Liver (tissue), 3 donors: ENCODE measurements at regions not wholly inside any gene's neighbourhood (a gene's known extent, or its start where the extent isn't known, plus 50 kb on each side); places are given as distances from the start of the nearest gene placed in this dataset.

Experiments
- CTCF ChIP-seq: fragments of 150-350 bp; IDR thresholded peaks from 2 replicates; pipeline ENCODE4 v1.5.1; 2017; ENCODE audit warnings: improper control_type of control experiment, low read depth, low read length; ENCODE audit not compliant: missing input control
- FOXA1 ChIP-seq: IDR thresholded peaks from 2 replicates; pipeline ENCODE4 v1.6.1; 2016; ENCODE audit warnings: antibody characterized with exemption
- GABPA ChIP-seq, 2 donors: IDR thresholded peaks in 1 of 2; conservative IDR thresholded peaks in 1 of 2; 2 replicates each; pipeline ENCODE4 v1.6.1; 2016; ENCODE audit warnings: antibody characterized with exemption in 2 of 2, mild to moderate bottlenecking in 1 of 2, moderate library complexity in 1 of 2
- HNF4G ChIP-seq: IDR thresholded peaks from 2 replicates; pipeline ENCODE4 v1.6.1; 2016; ENCODE audit warnings: antibody characterized with exemption
- JUND ChIP-seq, 2 donors: IDR thresholded peaks; 2 replicates each; pipeline ENCODE4 v1.6.1; 2016; ENCODE audit warnings: antibody characterized with exemption in 2 of 2
- MAX ChIP-seq: IDR thresholded peaks from 2 replicates; pipeline ENCODE4 v1.6.1; 2016; ENCODE audit warnings: antibody characterized with exemption
- RAD21 ChIP-seq, 2 donors: IDR thresholded peaks; 2 replicates each; pipeline ENCODE4 v1.6.1; 2016; ENCODE audit warnings: antibody characterized with exemption in 2 of 2, mild to moderate bottlenecking in 2 of 2
- REST ChIP-seq: IDR thresholded peaks from 2 replicates; pipeline ENCODE4 v1.6.1; 2016; ENCODE audit warnings: antibody characterized with exemption, mild to moderate bottlenecking
- SP1 ChIP-seq: IDR thresholded peaks from 2 replicates; pipeline ENCODE4 v1.6.1; 2018; ENCODE audit warnings: antibody characterized with exemption, mild to moderate bottlenecking
- TAF1 ChIP-seq: conservative IDR thresholded peaks from 2 replicates; pipeline ENCODE4 v1.6.1; 2016; ENCODE audit warnings: antibody characterized with exemption, mild to moderate bottlenecking
- YY1 ChIP-seq: IDR thresholded peaks from 2 replicates; pipeline ENCODE4 v1.6.1; 2016; ENCODE audit warnings: antibody characterized with exemption, mild to moderate bottlenecking
- ZBTB33 ChIP-seq: IDR thresholded peaks from 2 replicates; pipeline ENCODE4 v1.6.1; 2016; ENCODE audit warnings: antibody characterized with exemption
- donor health status: healthy.
- donor health status: healthy.

- TF ChIP-seq CTCF: no peak
- TF ChIP-seq MAX: no peak
- no peak for TF ChIP-seq JUND (IDR thresholded peaks at IDR 0.05)
- TF ChIP-seq YY1: no peak
- no peak for TF ChIP-seq FOXA1
- TF ChIP-seq ZBTB33: no peak
- TF ChIP-seq RAD21 (IDR thresholded peaks at IDR 0.05): no peak
- TF ChIP-seq TAF1: no peak
- TF ChIP-seq HNF4G: no peak
- no peak for TF ChIP-seq REST
- TF ChIP-seq SP1: no peak
- no peak for TF ChIP-seq GABPA (IDR thresholded peaks at IDR 0.05 in 1 of 2, conservative IDR thresholded peaks at IDR 0.05 in 1 of 2)
Observed at GRCh38 chr2:120973196-120973595, 237.5 kb downstream of the GLI2 start.
